Neutrophil (primary cell): ENCODE measurements at regions not wholly inside any gene's neighbourhood (a gene's known extent, or its start where the extent isn't known, plus 50 kb on each side); places are given as distances from the start of the nearest gene placed in this dataset.

Experiments used
- H3K27ac ChIP-seq: fragments of 200-600 bp; sonication (generic); 2 replicates; pipeline ENCODE4 v1.5.1; 2016; ENCODE audit warnings: mild to moderate bottlenecking, moderate library complexity
- H3K27me3 ChIP-seq: fragments of 200-600 bp; sonication (generic); 2 replicates; pipeline ENCODE4 v1.6.0; 2016; ENCODE audit warnings: mild to moderate bottlenecking
- H3K36me3 ChIP-seq: fragments of 200-600 bp; sonication (generic); 2 replicates; pipeline ENCODE4 v1.5.1; 2017
- H3K4me1 ChIP-seq, 2 experiments: fragments of 200-600 bp in 1 of 2; sonication (generic) in 1 of 2; 1 replicate in 1 of 2; 2 replicates in 1 of 2; pipeline versions ENCODE4 v1.5.1 to v1.6.1; 2013 to 2016; ENCODE audit warnings: low read depth in 1 of 2, low read length in 1 of 2, mild to moderate bottlenecking in 1 of 2, moderate library complexity in 1 of 2; ENCODE audit not compliant: control insufficient read depth in 1 of 2, insufficient read depth in 1 of 2
- H3K4me3 ChIP-seq, 2 experiments: fragments of 200-600 bp in 1 of 2; sonication (generic) in 1 of 2; 1 replicate in 1 of 2; 2 replicates in 1 of 2; pipeline ENCODE4 v1.5.1; 2013 to 2016; ENCODE audit warnings: low read depth in 1 of 2, low read length in 1 of 2, mild to moderate bottlenecking in 1 of 2, moderate library complexity in 1 of 2
- H3K9me3 ChIP-seq: fragments of 200-600 bp; sonication (generic); 2 replicates; pipeline ENCODE4 v1.5.1; 2016
- CTCF ChIP-seq: fragments of 200-600 bp; sonication (generic); IDR thresholded peaks from 2 replicates; pipeline ENCODE4 v1.5.1; 2016; ENCODE audit warnings: antibody characterized with exemption

DNA sequence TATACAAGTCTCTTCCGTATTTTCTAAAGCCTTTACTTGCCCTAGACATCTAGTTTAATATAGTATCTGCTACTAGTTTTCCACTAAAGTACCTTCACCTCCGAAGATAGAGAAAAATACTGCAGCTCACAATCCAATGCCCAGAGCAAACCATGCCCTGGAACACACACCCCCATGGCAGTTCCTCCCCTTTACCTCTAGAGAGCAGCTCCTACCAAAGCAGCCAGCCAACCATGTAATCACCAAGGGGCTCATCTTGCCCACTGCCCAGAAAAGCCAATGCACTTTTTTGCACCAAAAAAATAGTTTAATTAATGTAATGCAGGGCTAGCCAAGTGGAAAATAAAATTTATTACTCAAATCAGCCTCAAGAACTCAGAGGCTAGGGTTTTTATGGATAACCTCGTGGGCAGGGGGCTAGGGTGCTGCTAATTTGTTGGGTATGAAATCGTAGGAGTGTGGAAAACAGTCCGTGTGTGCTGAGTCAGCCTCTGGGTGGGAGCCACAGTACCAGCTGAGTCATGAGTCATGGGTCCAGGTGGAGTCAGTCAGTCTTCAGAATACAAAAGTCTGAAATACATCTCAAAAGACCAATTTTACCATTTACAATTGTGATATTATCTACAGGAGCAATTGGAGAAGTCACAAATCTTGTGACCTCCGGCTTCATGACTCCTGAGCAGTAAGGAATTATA is 120.1 kb upstream of the ACO1 start:
- Histone ChIP-seq H3K27ac (no peak overlapping the region), H3K4me1 (no peaks in the 10 kb centered on the region), H3K4me3 (no peak overlapping the region), H3K27me3 (no peaks in the 10 kb centered on the region), H3K36me3 (no peaks in the 10 kb centered on the region), H3K9me3 (no peaks in the 10 kb centered on the region)
- TF ChIP-seq CTCF, result no peak

DNA sequence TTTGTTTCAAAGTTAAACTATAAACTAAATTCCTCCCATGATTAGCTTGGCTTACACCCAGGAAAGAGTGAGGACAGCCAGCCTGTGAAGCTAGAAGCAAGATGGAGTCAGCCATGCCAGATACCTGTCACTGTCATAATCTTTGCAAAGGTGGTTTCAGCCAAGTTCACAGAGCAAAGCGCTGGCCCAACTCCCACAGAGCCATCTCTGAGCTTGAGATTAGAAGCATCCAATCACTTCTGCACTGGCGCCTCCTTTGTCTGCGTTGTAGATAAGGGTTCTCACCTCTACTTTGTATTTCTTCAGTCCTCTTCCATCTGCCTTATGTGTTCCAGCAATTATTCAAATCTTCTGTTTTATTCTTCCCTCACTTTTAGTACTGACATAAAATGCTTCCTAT is 119.4 kb upstream of the ACO1 start:
- no peaks in the 10 kb centered on the region for H3K4me1 ChIP-seq
- TF ChIP-seq CTCF, result no peak
- no peak overlapping the region for H3K4me3 ChIP-seq
- H3K27ac ChIP-seq, result no peak overlapping the region
- H3K36me3 ChIP-seq, result no peaks in the 10 kb centered on the region
- no peaks in the 10 kb centered on the region for H3K9me3 ChIP-seq
- H3K27me3 ChIP-seq, result no peaks in the 10 kb centered on the region

GRCh38 chr9:32278991-32279390 is 105.5 kb upstream of the ACO1 start:
- no peak for TF ChIP-seq CTCF
- Histone ChIP-seq H3K27me3 (no peaks in the 10 kb centered on the region), H3K9me3 (no peaks in the 10 kb centered on the region), H3K36me3 (no peaks in the 10 kb centered on the region), H3K4me1 (no peaks in the 10 kb centered on the region), H3K27ac (no peak overlapping the region), H3K4me3 (no peak overlapping the region)

GRCh38 chr9:32289756-32290155 is 94.7 kb upstream of the ACO1 start:
- no peaks in the 10 kb centered on the region for H3K27me3 ChIP-seq
- H3K27ac ChIP-seq, result no peak overlapping the region
- H3K4me1 ChIP-seq, result no peaks in the 10 kb centered on the region
- no peaks in the 10 kb centered on the region for H3K9me3 ChIP-seq
- TF ChIP-seq CTCF, result no peak
- H3K4me3 ChIP-seq, result no peak overlapping the region
- no peaks in the 10 kb centered on the region for H3K36me3 ChIP-seq

- H3K27me3 ChIP-seq, result no peaks in the 10 kb centered on the region
These were observed 93.1 kb upstream of the ACO1 start for GRCh38 chr9:32291370-32291769.

More at GRCh38 chr9:32291370-32291769, 93.1 kb upstream of the ACO1 start:
- no peak for TF ChIP-seq CTCF
- Histone ChIP-seq H3K4me3 (no peak overlapping the region), H3K9me3 (no peaks in the 10 kb centered on the region), H3K27ac (no peak overlapping the region), H3K36me3 (no peaks in the 10 kb centered on the region), H3K4me1 (no peaks in the 10 kb centered on the region)
